Stimulated activated naive CD4-positive, alpha-beta T cell (primary cell): ENCODE measurements at regions not wholly inside any gene's neighbourhood (a gene's known extent, or its start where the extent isn't known, plus 50 kb on each side); places are given as distances from the start of the nearest gene placed in this dataset.
A peak's percentile ranks its signal among the peaks of the same experiment; 100 is the strongest.
"Not testable (repeated sequence)": the region's sequence is repeated elsewhere in the genome, so short reads cannot be mapped to it uniquely, and the experiment has no call there.

Experiments
- DNase-seq, 6 experiments: peaks; one replicate each; lab custom pipeline; 2025; lab: John Stamatoyannopoulos, UW

DNA sequence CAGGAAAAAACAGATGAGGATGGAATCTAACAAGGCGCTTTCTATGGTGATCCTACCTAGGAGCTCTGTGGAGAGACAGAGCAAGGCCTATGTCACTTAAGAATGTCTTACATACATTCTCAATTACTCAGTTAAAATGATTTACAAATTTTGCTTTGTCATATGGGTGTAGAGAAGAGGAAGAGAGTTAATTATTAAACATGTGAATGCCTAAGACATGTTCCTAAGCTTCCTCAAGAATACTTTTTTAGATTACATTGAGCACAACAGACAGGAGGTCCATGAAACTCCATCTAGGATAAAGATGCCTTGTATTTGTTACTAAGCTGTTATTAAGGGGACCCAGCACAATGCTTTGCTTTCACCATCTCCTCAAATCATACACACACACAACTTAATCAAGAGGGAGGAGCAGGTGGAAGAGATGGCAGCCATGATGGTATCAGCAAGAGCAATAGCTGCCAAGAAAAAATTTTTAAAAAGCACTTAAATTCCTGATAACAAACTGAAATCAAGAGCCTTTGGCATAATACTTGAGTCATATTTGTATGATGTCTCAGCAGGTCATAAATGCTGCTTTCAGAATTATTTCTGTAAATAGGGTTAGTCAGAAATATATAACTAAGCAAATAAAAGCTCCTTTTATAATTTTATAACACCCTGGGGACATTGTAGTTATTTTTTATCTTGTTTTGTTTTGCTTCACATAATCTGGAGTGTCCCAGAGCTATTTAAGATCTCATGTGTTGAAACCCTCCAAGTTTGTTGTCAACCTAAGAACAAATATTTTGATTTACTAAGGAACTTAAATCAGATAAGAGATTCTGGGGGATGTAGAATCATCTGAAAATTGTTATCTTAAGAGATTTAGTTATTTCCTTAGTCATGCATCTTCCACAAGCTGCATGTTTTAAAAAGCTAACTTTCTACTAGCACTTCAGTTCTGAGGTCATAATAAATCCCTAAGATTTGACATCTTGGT lies 70.0 kb upstream of the CD2AP start:
- DNase-seq, result no peak

DNA sequence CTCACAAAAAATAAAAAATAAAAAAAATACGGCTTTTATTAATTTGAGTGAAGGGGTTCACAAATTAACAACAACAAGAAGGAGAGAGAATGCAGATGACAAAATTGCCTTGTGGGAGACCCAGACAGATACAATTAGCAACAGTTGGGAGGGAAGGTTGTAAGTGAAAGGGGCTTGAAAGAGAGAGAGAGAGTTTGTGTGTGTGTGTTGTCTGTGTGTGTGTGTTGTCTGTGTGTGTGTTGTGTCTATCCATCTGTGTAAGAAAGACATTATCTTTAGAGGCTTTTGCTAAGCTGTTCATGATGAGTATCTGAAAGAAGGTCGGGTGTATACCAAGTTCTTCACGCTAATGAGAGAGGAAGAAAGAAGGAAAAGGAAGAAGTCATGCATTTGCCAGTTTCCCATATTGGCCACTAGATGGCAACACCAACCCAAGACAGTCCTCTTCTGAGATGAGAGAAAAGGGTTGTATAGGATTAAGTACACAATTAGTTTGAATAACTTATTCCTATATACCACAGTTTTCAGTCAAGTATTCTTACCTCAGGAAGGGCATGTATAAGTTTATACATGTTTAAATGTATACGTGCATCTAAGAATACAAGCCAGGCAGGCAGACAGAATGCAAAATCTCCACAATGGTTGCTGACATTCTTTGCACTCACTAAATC lies 63.7 kb upstream of the CD2AP start:
- peak in 5 of 6 experiments; percentile 10 to 68 (median 46) for DNase-seq

DNA sequence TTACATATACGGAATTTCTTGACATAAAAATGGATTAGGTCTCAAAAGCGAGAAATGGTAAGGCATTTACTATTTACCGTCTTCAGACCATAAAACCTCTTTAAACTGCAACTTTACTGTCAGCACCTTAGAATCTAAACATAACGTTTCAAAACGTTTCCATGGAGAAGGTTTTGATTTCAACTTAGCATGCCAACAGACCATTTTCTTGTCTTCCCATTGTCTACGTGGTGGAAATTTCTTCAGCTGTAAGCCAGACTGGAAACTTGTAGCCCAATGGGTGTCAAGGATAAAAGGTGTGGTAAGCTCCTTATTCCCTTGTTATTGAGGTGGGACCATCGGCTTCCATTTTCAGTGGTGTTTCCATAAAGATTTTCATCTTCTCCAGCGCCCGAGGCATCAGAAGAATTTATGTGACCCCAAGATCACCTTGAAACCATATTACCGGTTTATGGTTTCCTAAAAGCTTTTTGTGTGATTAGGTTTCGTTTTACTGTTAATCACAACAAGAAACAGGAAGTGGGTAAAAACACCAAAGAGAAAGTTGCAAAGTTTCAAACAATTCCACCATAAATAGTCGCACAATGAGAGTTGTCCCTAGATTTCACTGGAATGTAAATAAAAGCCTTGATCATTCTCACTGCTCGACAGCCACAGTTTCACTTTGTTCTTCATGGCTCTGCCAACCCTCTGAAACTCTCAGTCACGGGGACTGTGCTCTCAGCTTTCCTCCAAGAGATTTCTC lies 63.0 kb upstream of the CD2AP start:
- DNase-seq, result peak in 3 of 6 experiments; percentile 50 to 73 (median 64)

DNA sequence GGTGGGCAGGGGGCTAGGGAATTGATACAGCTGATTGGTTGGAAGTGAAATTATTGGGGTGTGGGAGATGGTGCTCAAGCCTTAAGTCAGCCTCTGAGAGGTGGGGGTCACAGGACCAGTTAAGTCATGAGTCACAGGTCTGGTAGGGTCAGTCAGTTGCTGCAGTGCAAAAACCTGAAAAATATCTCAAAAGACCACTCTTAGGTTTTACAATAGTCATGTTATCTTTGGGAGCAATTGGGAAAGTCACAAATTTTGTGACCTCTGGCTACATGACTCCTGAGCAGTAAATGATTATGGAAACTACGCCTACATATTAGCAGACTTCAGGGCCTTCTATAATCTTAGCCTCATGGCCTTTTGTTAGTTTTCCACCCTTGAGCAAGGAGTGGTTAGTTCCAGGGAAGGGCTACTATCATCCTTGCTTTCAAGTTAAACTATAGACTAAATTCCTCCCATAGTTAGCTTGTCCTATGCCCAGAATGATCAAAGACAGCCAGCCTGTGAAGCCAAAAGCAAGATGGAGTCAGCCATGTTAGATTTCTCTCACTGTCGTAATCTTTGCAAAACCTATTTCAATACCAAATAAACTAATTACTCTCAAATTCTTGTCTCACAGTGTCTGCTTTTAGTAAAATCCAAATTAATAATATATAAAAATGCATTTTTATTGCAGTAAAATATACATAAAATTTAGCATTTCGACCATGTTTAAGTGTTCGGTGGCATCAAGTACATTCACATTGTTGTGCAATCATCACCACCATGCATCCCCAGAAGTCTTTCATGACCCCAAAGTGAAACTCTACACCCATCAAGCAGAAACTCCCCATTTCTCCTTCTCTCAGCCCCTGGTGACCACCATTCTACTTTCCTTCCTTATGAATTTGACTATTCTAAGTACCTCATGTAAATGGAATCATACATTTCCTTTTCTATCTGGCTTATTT lies 60.9 kb upstream of the CD2AP start:
- DNase-seq, result no peak

DNA sequence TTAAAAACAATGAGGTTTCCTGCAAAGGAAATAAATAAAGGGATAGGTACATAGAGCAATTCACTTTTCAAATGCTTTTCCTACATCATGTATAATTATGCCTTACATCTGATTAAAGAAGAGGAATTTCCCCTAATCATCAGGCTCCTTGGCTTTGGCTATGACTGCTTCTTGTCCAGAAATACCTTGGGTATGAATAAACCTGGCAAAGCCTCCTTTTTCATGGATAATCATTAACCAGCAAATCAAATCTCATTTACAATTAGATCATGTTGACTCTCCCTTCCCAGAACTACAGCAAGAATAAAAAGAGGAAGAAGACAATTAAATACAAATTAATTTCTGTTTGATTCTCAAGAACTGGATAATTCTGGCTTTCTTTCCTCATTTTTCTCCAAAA lies 58.0 kb upstream of the CD2AP start:
- DNase-seq, result no peak

DNA sequence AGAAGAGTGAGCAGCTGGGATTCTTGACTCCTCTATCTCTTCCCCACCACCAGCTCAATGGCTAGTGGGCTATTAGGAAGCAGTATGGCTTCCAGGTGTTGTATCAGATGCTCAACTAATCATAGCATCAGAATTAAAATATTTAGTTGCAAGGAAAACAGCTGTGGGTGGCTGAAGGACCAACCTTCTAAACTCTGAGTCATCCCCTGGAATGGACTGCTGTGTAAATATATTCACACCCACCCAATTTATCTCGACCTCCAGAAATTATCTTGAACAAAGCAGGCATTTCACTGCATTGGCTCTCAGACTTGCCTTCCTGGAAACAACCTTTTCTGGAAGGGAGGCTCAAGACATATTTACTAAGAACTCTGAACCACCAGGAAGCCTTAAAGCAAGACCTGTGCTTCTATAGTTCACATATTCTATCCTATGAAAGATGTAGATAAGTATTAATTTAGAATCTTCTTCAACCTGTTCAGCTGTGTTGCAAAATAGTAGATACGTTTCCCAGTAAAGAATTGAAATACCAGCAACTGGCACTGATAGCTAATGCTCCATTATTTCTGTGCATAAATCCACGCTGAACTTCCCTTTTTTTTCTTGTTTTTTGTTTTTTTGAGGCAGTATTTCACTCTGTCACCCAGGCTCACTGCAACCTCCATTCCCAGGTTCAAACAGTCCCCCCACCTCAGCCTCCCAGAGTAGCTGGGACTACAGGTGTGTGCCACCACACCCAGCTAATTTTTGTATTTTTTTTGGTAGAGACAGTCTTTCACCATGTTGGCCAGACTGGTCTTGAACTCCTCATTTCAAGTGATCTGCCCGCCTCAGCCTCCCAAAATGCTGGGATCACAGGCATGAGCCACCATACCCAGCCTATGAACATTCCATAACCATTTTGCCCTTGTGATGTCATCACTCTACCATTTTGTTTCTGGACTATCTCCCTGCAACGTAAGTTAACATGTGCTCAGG lies 56.9 kb upstream of the CD2AP start:
- no peak for DNase-seq

DNA sequence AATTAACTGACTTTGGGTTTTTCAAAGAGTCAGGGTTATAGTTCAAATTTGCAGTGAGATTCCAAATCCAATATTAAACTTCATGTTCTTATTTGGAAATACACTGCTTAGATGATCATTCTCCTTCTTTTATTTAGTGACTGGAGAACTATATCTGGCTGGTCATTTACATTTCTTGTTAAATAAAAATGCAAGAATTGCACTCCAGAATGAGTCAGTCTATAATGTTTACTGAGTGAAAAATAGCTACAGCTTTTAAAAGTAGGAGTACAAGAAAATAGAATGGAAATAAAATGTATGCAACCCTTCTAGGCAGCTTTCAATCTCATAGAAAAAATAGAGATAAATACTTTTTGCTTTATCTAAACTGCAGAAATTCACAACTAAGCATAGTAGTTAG lies 54.5 kb upstream of the CD2AP start:
- DNase-seq, result no peak

DNA sequence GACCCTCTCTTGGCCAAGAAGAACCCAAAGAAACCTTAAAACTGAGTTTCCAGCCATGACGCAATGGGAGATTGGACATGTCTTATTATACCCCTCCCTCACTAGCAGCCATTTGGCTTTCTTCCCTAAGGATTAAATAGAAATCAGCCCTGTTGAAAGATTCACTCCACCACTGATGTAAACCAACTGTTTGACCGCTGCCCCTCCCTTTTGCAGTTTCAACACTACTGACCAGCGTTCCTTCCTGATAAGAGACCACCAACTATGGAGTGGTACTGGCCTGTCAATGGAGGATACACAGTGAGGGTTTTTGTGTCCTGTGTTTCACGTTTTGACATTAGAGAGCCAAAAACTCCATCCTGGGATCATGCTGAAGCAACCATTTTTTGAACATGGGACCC lies 53.2 kb upstream of the CD2AP start:
- no peak for DNase-seq

DNA sequence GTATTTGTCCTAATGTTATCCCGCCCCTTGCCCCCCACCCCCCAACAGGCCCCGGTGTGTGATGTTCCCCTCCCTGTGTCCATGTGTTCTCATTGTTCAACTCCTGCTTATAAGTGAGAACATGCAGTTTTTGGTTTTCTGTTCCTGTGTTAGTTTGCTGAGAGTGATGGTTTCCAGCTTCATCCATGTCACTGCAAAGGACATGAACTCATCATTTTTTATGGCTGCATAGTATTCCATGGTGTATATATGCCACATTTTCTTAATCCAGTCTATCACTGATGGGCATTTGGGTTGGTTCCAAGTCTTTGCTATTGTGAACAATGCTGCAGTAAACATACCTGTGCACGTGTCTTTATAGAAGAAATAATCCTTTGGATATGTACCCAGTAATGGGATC lies 51.9 kb upstream of the CD2AP start:
- DNase-seq, result not testable (repeated sequence)

DNA sequence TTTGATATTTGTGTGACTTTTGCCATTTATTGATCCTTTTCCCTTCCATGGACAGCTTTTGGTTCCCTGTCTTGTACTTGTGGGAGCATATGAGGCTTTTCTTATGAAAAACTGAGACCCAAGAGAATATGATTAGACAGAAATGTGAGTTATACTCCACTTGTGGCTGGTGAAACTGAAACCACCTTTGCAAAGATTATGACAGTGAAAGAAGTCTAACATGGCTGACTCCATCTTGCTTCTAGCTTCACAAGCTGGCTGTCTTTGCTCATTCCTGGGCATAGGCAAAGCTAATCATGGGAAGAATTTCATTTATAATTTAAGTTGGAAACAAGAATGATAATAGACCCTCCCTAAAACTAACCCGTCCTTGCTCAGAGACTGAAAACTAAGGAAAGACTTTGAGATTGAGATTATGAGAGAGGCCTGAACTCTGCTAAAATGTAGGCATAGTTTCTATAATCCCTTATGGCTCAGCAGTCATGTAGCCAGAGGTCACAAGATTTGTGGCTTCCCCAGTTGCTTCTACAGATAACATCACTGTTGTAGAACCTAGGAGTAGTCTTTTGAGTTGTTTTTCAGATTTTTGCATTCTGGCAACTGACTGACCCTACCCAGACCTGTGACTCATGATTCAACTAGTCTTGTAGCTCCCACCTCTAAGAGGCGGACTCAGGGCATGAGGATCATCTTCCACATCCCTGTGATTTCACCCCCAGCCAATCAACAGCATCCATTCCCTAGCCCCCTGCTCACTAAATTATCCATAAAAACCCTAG lies 50.9 kb upstream of the CD2AP start:
- DNase-seq, result no peak

DNA sequence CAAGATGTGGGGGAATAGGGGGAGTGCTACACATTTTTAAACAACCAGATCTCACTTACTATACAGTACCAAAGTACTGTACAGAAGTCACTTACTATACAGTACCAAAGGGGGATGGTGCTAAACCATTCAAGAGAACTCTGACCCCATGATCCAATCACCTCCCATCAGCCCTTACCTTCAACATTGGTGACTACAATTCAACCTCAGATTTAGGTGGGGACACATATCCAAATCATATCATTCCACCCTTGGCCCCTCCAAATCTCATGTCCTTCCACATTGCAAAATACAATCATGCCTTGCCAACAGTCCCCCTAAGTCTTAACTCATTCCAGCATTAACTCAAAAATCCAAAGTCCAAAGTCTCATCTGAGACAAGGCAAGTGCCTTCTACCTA lies 49.9 kb upstream of the CD2AP start:
- DNase-seq, result no peak
